Ovary (tissue), 3 donors: ENCODE measurements at regions not wholly inside any gene's neighbourhood (a gene's known extent, or its start where the extent isn't known, plus 50 kb on each side); places are given as distances from the start of the nearest gene placed in this dataset.

Source experiments
- EP300 ChIP-seq: sonication (generic); formaldehyde crosslinking; IDR thresholded peaks from one replicate; pipeline ENCODE4 v1.6.1; 2017; ENCODE audit warnings: antibody characterized with exemption
- TF ChIP-seq, protein P1 (sequence below), 3 donors: fragments of 450-650 bp in 2 of 3; fragments of 200-600 bp in 1 of 3; IDR thresholded peaks; one replicate each; pipeline versions ENCODE4 v1.5.1 to v1.8.0; 2016 to 2022; ENCODE audit warnings: antibody characterized with exemption in 3 of 3, mild to moderate bottlenecking in 1 of 3
- donor health status: DM: no; HTN: no; CAD: no.

DNA sequence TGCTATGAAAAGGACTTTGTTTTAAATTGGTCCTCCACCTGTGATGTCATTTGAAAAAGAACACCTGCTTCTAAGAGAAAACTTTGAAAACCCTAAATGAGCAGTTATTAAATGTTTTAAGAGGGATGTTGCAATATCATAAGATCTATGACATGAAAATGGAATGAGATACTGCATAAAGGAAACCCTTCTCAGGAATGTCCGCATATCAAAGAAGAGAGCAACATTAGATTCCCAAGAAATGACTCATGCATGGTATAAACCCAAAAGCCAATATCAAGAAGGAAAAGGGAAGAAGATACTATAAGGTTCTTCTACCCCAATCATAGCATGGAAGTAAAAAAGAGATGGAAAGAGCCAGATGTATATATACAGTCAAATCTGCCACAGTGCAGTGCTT, 627.5 kb upstream of the LMCD1 start:
- TF ChIP-seq, protein P1, sequence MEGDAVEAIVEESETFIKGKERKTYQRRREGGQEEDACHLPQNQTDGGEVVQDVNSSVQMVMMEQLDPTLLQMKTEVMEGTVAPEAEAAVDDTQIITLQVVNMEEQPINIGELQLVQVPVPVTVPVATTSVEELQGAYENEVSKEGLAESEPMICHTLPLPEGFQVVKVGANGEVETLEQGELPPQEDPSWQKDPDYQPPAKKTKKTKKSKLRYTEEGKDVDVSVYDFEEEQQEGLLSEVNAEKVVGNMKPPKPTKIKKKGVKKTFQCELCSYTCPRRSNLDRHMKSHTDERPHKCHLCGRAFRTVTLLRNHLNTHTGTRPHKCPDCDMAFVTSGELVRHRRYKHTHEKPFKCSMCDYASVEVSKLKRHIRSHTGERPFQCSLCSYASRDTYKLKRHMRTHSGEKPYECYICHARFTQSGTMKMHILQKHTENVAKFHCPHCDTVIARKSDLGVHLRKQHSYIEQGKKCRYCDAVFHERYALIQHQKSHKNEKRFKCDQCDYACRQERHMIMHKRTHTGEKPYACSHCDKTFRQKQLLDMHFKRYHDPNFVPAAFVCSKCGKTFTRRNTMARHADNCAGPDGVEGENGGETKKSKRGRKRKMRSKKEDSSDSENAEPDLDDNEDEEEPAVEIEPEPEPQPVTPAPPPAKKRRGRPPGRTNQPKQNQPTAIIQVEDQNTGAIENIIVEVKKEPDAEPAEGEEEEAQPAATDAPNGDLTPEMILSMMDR (IDR thresholded peaks at IDR 0.05), result no peak
- TF ChIP-seq EP300, result no peak
